ENCODE measurements at regions not wholly inside any gene's neighbourhood (a gene's known extent, or its start where the extent isn't known, plus 50 kb on each side); places are given as distances from the start of the nearest gene placed in this dataset.

GRCh38 chr9:121587863-121588262 lies 63.6 kb upstream of the DAB2IP start:
- H3K9me3 Mint-ChIP-seq (ENCODE audit: unreplicated experiment), result no peaks in the 10 kb centered on the region
- H3K27me3 Mint-ChIP-seq (ENCODE audit: unreplicated experiment), result peaks cover 54% of the 10 kb centered on the region
- H3K4me3 Mint-ChIP-seq (ENCODE audit: unreplicated experiment), result no peak overlapping the region
- H3K36me3 Mint-ChIP-seq (ENCODE audit: unreplicated experiment), result no peaks in the 10 kb centered on the region
- TF ChIP-seq, protein P1, sequence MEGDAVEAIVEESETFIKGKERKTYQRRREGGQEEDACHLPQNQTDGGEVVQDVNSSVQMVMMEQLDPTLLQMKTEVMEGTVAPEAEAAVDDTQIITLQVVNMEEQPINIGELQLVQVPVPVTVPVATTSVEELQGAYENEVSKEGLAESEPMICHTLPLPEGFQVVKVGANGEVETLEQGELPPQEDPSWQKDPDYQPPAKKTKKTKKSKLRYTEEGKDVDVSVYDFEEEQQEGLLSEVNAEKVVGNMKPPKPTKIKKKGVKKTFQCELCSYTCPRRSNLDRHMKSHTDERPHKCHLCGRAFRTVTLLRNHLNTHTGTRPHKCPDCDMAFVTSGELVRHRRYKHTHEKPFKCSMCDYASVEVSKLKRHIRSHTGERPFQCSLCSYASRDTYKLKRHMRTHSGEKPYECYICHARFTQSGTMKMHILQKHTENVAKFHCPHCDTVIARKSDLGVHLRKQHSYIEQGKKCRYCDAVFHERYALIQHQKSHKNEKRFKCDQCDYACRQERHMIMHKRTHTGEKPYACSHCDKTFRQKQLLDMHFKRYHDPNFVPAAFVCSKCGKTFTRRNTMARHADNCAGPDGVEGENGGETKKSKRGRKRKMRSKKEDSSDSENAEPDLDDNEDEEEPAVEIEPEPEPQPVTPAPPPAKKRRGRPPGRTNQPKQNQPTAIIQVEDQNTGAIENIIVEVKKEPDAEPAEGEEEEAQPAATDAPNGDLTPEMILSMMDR (IDR thresholded peaks at IDR 0.05), result no peak
- H3K27ac Mint-ChIP-seq (ENCODE audit: unreplicated experiment), result no peak overlapping the region
- no peaks in the 10 kb centered on the region for H3K4me1 Mint-ChIP-seq (ENCODE audit: unreplicated experiment)
- DNase-seq (ENCODE audit: extremely low spot score, unreplicated experiment), result no peak

DNA sequence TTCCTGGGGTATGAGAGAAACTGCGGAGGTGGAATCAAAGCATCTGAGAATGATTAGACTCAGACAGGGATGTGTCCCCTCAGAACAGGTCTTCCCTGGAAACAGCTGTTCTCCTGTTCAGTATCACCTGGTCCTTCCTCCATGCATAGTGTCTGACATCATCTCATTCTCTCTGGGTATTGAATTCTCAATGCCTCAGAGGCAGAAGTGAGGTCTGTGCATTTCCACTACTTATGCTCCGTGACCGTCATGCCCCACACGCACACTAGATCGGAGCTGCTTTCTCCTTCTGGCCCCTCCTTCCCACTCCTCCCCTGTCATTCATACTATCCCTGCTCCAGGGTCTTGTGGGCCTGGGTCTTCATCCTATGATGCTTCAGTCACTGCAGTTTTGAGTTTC lies 61.4 kb upstream of the DAB2IP start:
- Mint-ChIP-seq H3K4me1 (ENCODE audit: unreplicated experiment) (no peaks in the 10 kb centered on the region), H3K4me3 (ENCODE audit: unreplicated experiment) (no peak overlapping the region), H3K9me3 (ENCODE audit: unreplicated experiment) (no peaks in the 10 kb centered on the region), H3K27me3 (ENCODE audit: unreplicated experiment) (peaks cover 44% of the 10 kb centered on the region), H3K27ac (ENCODE audit: unreplicated experiment) (no peak overlapping the region), H3K36me3 (ENCODE audit: unreplicated experiment) (no peaks in the 10 kb centered on the region)
- no peak for DNase-seq (ENCODE audit: extremely low spot score, unreplicated experiment)
- TF ChIP-seq, protein P1 (IDR thresholded peaks at IDR 0.05), result no peak

GRCh38 chr9:121592265-121592664 lies 59.2 kb upstream of the DAB2IP start:
- no peaks in the 10 kb centered on the region for H3K36me3 Mint-ChIP-seq (ENCODE audit: unreplicated experiment)
- DNase-seq (ENCODE audit: extremely low spot score, unreplicated experiment), result no peak
- no peak overlapping the region for H3K27ac Mint-ChIP-seq (ENCODE audit: unreplicated experiment)
- TF ChIP-seq, protein P1 (IDR thresholded peaks at IDR 0.05), result no peak
- peaks cover 31% of the 10 kb centered on the region for H3K27me3 Mint-ChIP-seq (ENCODE audit: unreplicated experiment)
- H3K4me1 Mint-ChIP-seq (ENCODE audit: unreplicated experiment), result no peaks in the 10 kb centered on the region
- no peak overlapping the region for H3K4me3 Mint-ChIP-seq (ENCODE audit: unreplicated experiment)
- H3K9me3 Mint-ChIP-seq (ENCODE audit: unreplicated experiment), result peaks cover 2% of the 10 kb centered on the region

- Mint-ChIP-seq H3K27me3 (ENCODE audit: unreplicated experiment) (peaks cover 24% of the 10 kb centered on the region), H3K36me3 (ENCODE audit: unreplicated experiment) (no peaks in the 10 kb centered on the region), H3K4me3 (ENCODE audit: unreplicated experiment) (no peak overlapping the region), H3K4me1 (ENCODE audit: unreplicated experiment) (peaks cover 4% of the 10 kb centered on the region), H3K9me3 (ENCODE audit: unreplicated experiment) (peaks cover 5% of the 10 kb centered on the region), H3K27ac (ENCODE audit: unreplicated experiment) (no peak overlapping the region)
- TF ChIP-seq, protein P1 (IDR thresholded peaks at IDR 0.05), result no peak
- DNase-seq (ENCODE audit: extremely low spot score, unreplicated experiment), result no peak
These were observed 58.4 kb upstream of the DAB2IP start for GRCh38 chr9:121593066-121593465.

- TF ChIP-seq, protein P1 (IDR thresholded peaks at IDR 0.05), result no peak
- H3K9me3 Mint-ChIP-seq (ENCODE audit: unreplicated experiment), result peaks cover 5% of the 10 kb centered on the region
- H3K4me3 Mint-ChIP-seq (ENCODE audit: unreplicated experiment), result no peak overlapping the region
- peaks cover 11% of the 10 kb centered on the region for H3K27me3 Mint-ChIP-seq (ENCODE audit: unreplicated experiment)
- peaks cover 10% of the 10 kb centered on the region for H3K4me1 Mint-ChIP-seq (ENCODE audit: unreplicated experiment)
- H3K27ac Mint-ChIP-seq (ENCODE audit: unreplicated experiment), result no peak overlapping the region
- H3K36me3 Mint-ChIP-seq (ENCODE audit: unreplicated experiment), result no peaks in the 10 kb centered on the region
- DNase-seq (ENCODE audit: extremely low spot score, unreplicated experiment), result no peak
These were observed 54.9 kb upstream of the DAB2IP start for GRCh38 chr9:121596515-121596914.
